Vagina (tissue), 2 donors: ENCODE measurements at regions not wholly inside any gene's neighbourhood (a gene's known extent, or its start where the extent isn't known, plus 50 kb on each side); places are given as distances from the start of the nearest gene placed in this dataset.

Experiments used
- DNase-seq, 2 donors: peaks; one replicate each; pipeline ENCODE4 v3.0.0-alpha.2; 2017; ENCODE audit errors: extremely low spot score in 2 of 2
- H3K27ac ChIP-seq: fragments of 200-600 bp; sonication (generic); one replicate; pipeline ENCODE4 v1.5.1; 2019
- H3K27me3 ChIP-seq: fragments of 200-600 bp; sonication (generic); one replicate; pipeline ENCODE4 v1.5.1; 2019
- H3K36me3 ChIP-seq, 2 donors: fragments of 200-600 bp; sonication (generic); one replicate each; pipeline ENCODE4 v1.5.1; 2017 to 2019
- H3K4me1 ChIP-seq: fragments of 200-600 bp; sonication (generic); one replicate; pipeline ENCODE4 v1.5.1; 2019
- H3K4me3 ChIP-seq, 2 donors: fragments of 200-600 bp; sonication (generic); 1 replicate in 1 of 2; 2 replicates in 1 of 2; pipeline ENCODE4 v1.5.1; 2016 to 2019
- H3K9me3 ChIP-seq: fragments of 200-600 bp; sonication (generic); one replicate; pipeline ENCODE4 v1.5.1; 2019
- POLR2A ChIP-seq, 2 donors: fragments of 450-650 bp; IDR thresholded peaks; one replicate each; pipeline ENCODE4 v1.6.1; 2017; ENCODE audit warnings: antibody characterized with exemption in 2 of 2, mild to moderate bottlenecking in 2 of 2, moderate library complexity in 2 of 2
- POLR2AphosphoS5 ChIP-seq, 2 donors: sonication (generic); formaldehyde crosslinking; IDR thresholded peaks; one replicate each; pipeline ENCODE4 v1.9.0; 2017; ENCODE audit warnings: antibody characterized with exemption in 2 of 2, mild to moderate bottlenecking in 2 of 2, low read depth in 1 of 2; ENCODE audit not compliant: insufficient read depth in 1 of 2
- intact Hi-C: fragments of 100-400 bp; cut with DNase I; formaldehyde crosslinking; loops from one replicate; pipeline ENCODE4 v1.15.1; 2023
- TF ChIP-seq, protein P1 (sequence below), 3 experiments: fragments of 450-650 bp in 2 of 3; fragments of 200-600 bp in 1 of 3; sonication (generic) in 1 of 3; IDR thresholded peaks; one replicate each; pipeline ENCODE4 v1.5.1; 2017 to 2019; ENCODE audit warnings: antibody characterized with exemption in 3 of 3, mild to moderate bottlenecking in 2 of 3, moderate library complexity in 2 of 3

- Histone ChIP-seq H3K36me3 (no peaks in the 10 kb centered on the region), H3K4me3 (no peak overlapping the region), H3K4me1 (no peaks in the 10 kb centered on the region), H3K27me3 (no peaks in the 10 kb centered on the region), H3K27ac (no peak overlapping the region), H3K9me3 (no peaks in the 10 kb centered on the region)
- no peak for DNase-seq
- intact Hi-C loops = no loop called here
- TF ChIP-seq, protein P1, sequence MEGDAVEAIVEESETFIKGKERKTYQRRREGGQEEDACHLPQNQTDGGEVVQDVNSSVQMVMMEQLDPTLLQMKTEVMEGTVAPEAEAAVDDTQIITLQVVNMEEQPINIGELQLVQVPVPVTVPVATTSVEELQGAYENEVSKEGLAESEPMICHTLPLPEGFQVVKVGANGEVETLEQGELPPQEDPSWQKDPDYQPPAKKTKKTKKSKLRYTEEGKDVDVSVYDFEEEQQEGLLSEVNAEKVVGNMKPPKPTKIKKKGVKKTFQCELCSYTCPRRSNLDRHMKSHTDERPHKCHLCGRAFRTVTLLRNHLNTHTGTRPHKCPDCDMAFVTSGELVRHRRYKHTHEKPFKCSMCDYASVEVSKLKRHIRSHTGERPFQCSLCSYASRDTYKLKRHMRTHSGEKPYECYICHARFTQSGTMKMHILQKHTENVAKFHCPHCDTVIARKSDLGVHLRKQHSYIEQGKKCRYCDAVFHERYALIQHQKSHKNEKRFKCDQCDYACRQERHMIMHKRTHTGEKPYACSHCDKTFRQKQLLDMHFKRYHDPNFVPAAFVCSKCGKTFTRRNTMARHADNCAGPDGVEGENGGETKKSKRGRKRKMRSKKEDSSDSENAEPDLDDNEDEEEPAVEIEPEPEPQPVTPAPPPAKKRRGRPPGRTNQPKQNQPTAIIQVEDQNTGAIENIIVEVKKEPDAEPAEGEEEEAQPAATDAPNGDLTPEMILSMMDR (IDR thresholded peaks at IDR 0.05) = no peak
- TF ChIP-seq POLR2AphosphoS5 (IDR thresholded peaks at IDR 0.05; ENCODE audit: insufficient read depth in 1 of 2, low read depth in 1 of 2) (no peak), POLR2A (IDR thresholded peaks at IDR 0.05) (no peak)
These were observed 69.4 kb upstream of the KCNG1 start for GRCh38 chr20:51092338-51092737.

GRCh38 chr20:51091406-51092195 is 68.7 kb upstream of the KCNG1 start:
- TF ChIP-seq POLR2A (IDR thresholded peaks at IDR 0.05) (no peak), POLR2AphosphoS5 (IDR thresholded peaks at IDR 0.05; ENCODE audit: insufficient read depth in 1 of 2, low read depth in 1 of 2) (no peak)
- TF ChIP-seq, protein P1 (IDR thresholded peaks at IDR 0.05) = no peak
- no peak overlapping the region for H3K4me3 ChIP-seq
- no peaks in the 10 kb centered on the region for H3K27me3 ChIP-seq
- intact Hi-C loops = no loop called here
- no peaks in the 10 kb centered on the region for H3K4me1 ChIP-seq
- H3K27ac ChIP-seq = no peak overlapping the region
- no peak for DNase-seq
- no peaks in the 10 kb centered on the region for H3K36me3 ChIP-seq
- no peaks in the 10 kb centered on the region for H3K9me3 ChIP-seq

DNA sequence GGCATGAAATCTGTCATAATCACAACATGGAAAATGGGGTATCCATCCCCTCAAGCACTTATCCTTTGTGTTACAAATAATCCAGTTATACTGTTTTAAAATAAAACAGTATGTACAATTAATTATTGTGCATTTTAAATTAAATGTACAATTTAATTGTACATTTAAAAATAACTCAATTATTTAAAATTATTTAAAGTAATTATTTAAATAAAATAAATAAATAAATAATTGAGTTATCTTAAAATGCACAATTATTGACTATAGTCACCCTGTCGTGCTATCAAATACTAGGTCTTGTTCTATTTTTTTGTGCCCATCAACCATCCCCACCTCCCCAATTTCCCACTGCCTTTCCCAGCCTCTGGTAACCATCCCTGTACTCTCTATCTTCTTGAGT is 66.9 kb upstream of the KCNG1 start:
- intact Hi-C loops = no loop called here
- no peaks in the 10 kb centered on the region for H3K9me3 ChIP-seq
- no peaks in the 10 kb centered on the region for H3K4me1 ChIP-seq
- no peaks in the 10 kb centered on the region for H3K27me3 ChIP-seq
- no peak overlapping the region for H3K4me3 ChIP-seq
- no peaks in the 10 kb centered on the region for H3K36me3 ChIP-seq
- TF ChIP-seq, protein P1 (IDR thresholded peaks at IDR 0.05) = no peak
- TF ChIP-seq POLR2AphosphoS5 (IDR thresholded peaks at IDR 0.05; ENCODE audit: insufficient read depth in 1 of 2, low read depth in 1 of 2) (no peak), POLR2A (IDR thresholded peaks at IDR 0.05) (no peak)
- H3K27ac ChIP-seq = no peak overlapping the region
- no peak for DNase-seq

DNA sequence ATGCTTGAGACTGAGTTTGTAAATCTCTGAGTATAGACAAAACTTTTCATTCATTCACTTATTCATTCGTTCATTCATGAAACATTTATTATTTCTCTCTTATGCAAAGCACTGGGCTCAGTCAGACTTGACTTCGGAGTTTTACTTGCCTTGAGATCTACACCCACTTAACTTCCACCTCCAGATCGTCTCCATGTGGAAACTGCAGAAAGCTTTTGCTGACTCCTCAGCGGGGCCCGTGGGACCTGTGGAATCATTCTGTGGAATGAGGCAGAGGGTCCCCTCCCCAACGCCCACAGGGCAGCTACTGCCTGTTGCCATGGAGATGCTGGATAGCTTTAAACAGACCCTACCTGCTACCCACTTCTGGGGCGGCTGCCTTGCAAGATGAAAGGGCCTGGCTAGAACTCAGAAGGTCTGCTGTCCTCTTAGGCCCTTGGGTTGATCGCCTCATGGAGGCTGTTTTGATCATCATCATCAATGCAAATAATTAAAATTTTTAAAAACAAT is 66.4 kb upstream of the KCNG1 start:
- Histone ChIP-seq H3K27me3 (no peaks in the 10 kb centered on the region), H3K27ac (no peak overlapping the region), H3K36me3 (no peaks in the 10 kb centered on the region), H3K4me3 (no peak overlapping the region), H3K4me1 (no peaks in the 10 kb centered on the region), H3K9me3 (no peaks in the 10 kb centered on the region)
- TF ChIP-seq POLR2AphosphoS5 (IDR thresholded peaks at IDR 0.05; ENCODE audit: insufficient read depth in 1 of 2, low read depth in 1 of 2) (no peak), POLR2A (IDR thresholded peaks at IDR 0.05) (no peak)
- TF ChIP-seq, protein P1 (IDR thresholded peaks at IDR 0.05) = no peak
- DNase-seq = no peak
- intact Hi-C loops = no loop called here

GRCh38 chr20:51087266-51087665 is 64.4 kb upstream of the KCNG1 start:
- no peaks in the 10 kb centered on the region for H3K27me3 ChIP-seq

More at GRCh38 chr20:51087266-51087665, 64.4 kb upstream of the KCNG1 start:
- Histone ChIP-seq H3K9me3 (no peaks in the 10 kb centered on the region), H3K27ac (no peak overlapping the region), H3K4me1 (no peaks in the 10 kb centered on the region), H3K36me3 (no peaks in the 10 kb centered on the region), H3K4me3 (no peak overlapping the region)
- DNase-seq = no peak
- intact Hi-C loops = no loop called here
- no peak for TF ChIP-seq POLR2A (IDR thresholded peaks at IDR 0.05)
- TF ChIP-seq, protein P1 (IDR thresholded peaks at IDR 0.05) = no peak
- no peak for TF ChIP-seq POLR2AphosphoS5 (IDR thresholded peaks at IDR 0.05; ENCODE audit: insufficient read depth in 1 of 2, low read depth in 1 of 2)
